Large intestine (tissue), 3 donors: ENCODE measurements at regions not wholly inside any gene's neighbourhood (a gene's known extent, or its start where the extent isn't known, plus 50 kb on each side); places are given as distances from the start of the nearest gene placed in this dataset.
"Not testable (repeated sequence)": the region's sequence is repeated elsewhere in the genome, so short reads cannot be mapped to it uniquely, and the experiment has no call there.

Experiments
- DNase-seq, 2 donors: peaks; one replicate each; pipeline versions ENCODE4 v3.0.0 to v3.0.0-alpha.2; 2013
- H3K27ac ChIP-seq: one replicate; pipeline ENCODE4 v1.5.1; 2013; ENCODE audit warnings: low read length
- H3K27me3 ChIP-seq: 2 replicates; pipeline ENCODE4 v1.6.1; 2013; ENCODE audit warnings: low read length; ENCODE audit not compliant: control insufficient read depth, insufficient read depth
- H3K36me3 ChIP-seq: 2 replicates; pipeline ENCODE4 v1.6.1; 2013; ENCODE audit warnings: low read length; ENCODE audit not compliant: control insufficient read depth, insufficient read depth
- H3K4me1 ChIP-seq: one replicate; pipeline ENCODE4 v1.6.1; 2013; ENCODE audit warnings: low read length; ENCODE audit not compliant: control insufficient read depth, insufficient read depth
- H3K4me3 ChIP-seq: one replicate; pipeline ENCODE4 v1.5.1; 2013; ENCODE audit warnings: low read length
- H3K9me3 ChIP-seq: one replicate; pipeline ENCODE4 v1.6.1; 2013; ENCODE audit warnings: mild to moderate bottlenecking, low read depth, low read length, moderate library complexity; ENCODE audit not compliant: control insufficient read depth
- WGBS: methylation state at CpG from one replicate; pipeline ENCODE4 v1.1.5; 2013; ENCODE audit warnings: low lambda C conversion rate; ENCODE audit not compliant: insufficient coverage; 5-methylcytosine and 5-hydroxymethylcytosine counted together

- H3K4me3 ChIP-seq, result no peak overlapping the region
- no peaks in the 10 kb centered on the region for H3K9me3 ChIP-seq
- no peaks in the 10 kb centered on the region for H3K27me3 ChIP-seq
- no peaks in the 10 kb centered on the region for H3K4me1 ChIP-seq
- no peak overlapping the region for H3K27ac ChIP-seq
- no peak for DNase-seq
- WGBS, result 67% methylated on average over 1 of the region's 13 CpGs
- no peaks in the 10 kb centered on the region for H3K36me3 ChIP-seq
Measured at GRCh38 chr14:48193893-48194292, 518.5 kb upstream of the MDGA2 start.

DNA sequence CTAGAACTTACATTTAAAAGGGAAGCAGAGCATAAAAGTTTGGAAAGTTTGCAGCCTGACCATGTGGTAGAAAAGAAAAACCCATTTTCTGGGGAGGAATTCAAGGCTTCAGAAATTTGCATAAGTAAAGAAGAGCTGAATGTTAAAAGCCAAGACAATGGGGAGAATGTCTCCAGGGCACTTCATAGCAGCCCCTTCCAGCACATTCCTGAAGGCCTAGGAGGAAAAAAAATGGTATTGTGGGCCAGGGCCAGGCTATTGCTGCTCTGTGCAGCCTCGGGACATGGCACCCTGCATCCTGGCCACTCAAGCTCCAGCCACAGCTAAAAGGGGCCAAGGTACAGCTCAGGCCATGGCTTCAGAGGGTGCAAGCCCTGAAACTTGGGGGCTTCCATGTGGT, 474.2 kb upstream of the MDGA2 start:
- WGBS, result no CpG with 5 or more reads among the region's 1 CpG
- H3K4me1 ChIP-seq, DNase-seq, H3K4me3 ChIP-seq, H3K36me3 ChIP-seq, H3K27ac ChIP-seq, H3K9me3 ChIP-seq, H3K27me3 ChIP-seq: not testable (repeated sequence)

DNA sequence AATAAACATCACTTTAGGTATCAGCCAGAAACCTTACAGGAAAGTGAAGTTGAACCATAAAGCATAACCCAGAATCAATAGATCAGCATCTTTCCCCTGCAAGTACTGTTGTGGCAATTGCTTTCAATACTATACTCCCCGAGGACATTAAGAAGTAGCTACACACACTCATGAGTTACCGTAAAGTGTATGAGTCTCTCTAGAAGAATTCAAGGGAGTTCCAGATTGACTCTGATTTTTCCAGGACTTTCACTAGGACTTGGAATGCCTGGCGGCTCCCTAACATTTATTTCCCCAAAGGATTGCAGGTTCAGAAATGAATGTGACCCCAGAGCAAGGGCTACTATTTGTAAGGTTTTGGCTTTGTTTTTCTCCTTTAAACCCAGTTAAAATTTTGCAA, 465.4 kb upstream of the MDGA2 start:
- Histone ChIP-seq H3K27me3 (no peaks in the 10 kb centered on the region), H3K27ac (no peak overlapping the region), H3K36me3 (no peaks in the 10 kb centered on the region), H3K4me1 (no peaks in the 10 kb centered on the region), H3K9me3 (no peaks in the 10 kb centered on the region), H3K4me3 (no peak overlapping the region)
- no peak for DNase-seq
- WGBS, result no CpG with 5 or more reads among the region's 3 CpGs

GRCh38 chr14:48129472-48129871, 454.1 kb upstream of the MDGA2 start:
- DNase-seq, result no peak
- H3K27me3 ChIP-seq, result no peaks in the 10 kb centered on the region
- no peak overlapping the region for H3K27ac ChIP-seq
- no peaks in the 10 kb centered on the region for H3K4me1 ChIP-seq
- no peak overlapping the region for H3K4me3 ChIP-seq
- H3K36me3 ChIP-seq, result no peaks in the 10 kb centered on the region
- no peaks in the 10 kb centered on the region for H3K9me3 ChIP-seq

GRCh38 chr14:48127674-48128073, 452.3 kb upstream of the MDGA2 start:
- H3K9me3 ChIP-seq, result no peaks in the 10 kb centered on the region
- H3K27me3 ChIP-seq, result no peaks in the 10 kb centered on the region
- H3K27ac ChIP-seq, result no peak overlapping the region
- no peaks in the 10 kb centered on the region for H3K36me3 ChIP-seq
- H3K4me3 ChIP-seq, result no peak overlapping the region
- DNase-seq, result no peak
- WGBS, result 71% methylated on average over 2 of the region's 5 CpGs
- H3K4me1 ChIP-seq, result no peaks in the 10 kb centered on the region

DNA sequence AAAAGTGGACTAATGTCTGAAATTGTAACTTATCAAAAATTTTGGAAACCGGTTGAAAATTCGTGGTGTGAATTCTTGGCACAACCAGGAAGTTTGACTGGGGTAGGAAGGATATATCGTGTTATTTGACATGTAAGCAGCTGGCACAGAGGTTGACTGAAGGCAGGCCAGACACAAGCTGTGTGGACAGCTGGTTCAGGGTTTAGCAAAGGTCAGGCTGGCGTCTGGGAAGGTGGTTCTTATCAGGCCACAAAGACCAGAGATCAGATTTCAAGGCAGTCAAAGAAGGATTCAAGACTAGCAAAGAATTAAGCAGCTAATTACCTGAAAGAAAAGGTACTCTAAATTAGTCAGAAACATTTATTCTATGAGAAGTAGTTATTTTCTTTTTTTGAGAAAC, 450.2 kb upstream of the MDGA2 start:
- H3K27ac ChIP-seq, result no peak overlapping the region
- WGBS, result 40% methylated on average over 1 of the region's 4 CpGs
- H3K4me3 ChIP-seq, result no peak overlapping the region
- H3K9me3 ChIP-seq, result no peaks in the 10 kb centered on the region
- no peaks in the 10 kb centered on the region for H3K27me3 ChIP-seq
- no peaks in the 10 kb centered on the region for H3K36me3 ChIP-seq
- H3K4me1 ChIP-seq, result no peaks in the 10 kb centered on the region
- no peak for DNase-seq

- Histone ChIP-seq H3K27me3 (no peaks in the 10 kb centered on the region), H3K9me3 (no peaks in the 10 kb centered on the region), H3K4me3 (no peak overlapping the region), H3K4me1 (no peaks in the 10 kb centered on the region), H3K27ac (no peak overlapping the region), H3K36me3 (no peaks in the 10 kb centered on the region)
- DNase-seq, result no peak
- WGBS, result 74% methylated on average over 5 of the region's 6 CpGs
Measured at GRCh38 chr14:48113713-48114112, 438.3 kb upstream of the MDGA2 start.

GRCh38 chr14:48111151-48111550, 435.7 kb upstream of the MDGA2 start:
- Histone ChIP-seq H3K4me1 (no peaks in the 10 kb centered on the region), H3K9me3 (no peaks in the 10 kb centered on the region), H3K4me3 (no peak overlapping the region), H3K36me3 (no peaks in the 10 kb centered on the region), H3K27ac (no peak overlapping the region), H3K27me3 (no peaks in the 10 kb centered on the region)
- no peak for DNase-seq
- 100% methylated on average over 1 of the region's 3 CpGs for WGBS

GRCh38 chr14:48107646-48108045, 432.2 kb upstream of the MDGA2 start:
- no peaks in the 10 kb centered on the region for H3K4me1 ChIP-seq
- no peak for DNase-seq
- no peak overlapping the region for H3K27ac ChIP-seq
- no peaks in the 10 kb centered on the region for H3K36me3 ChIP-seq
- no peaks in the 10 kb centered on the region for H3K9me3 ChIP-seq
- WGBS, result no CpG with 5 or more reads among the region's 1 CpG
- no peak overlapping the region for H3K4me3 ChIP-seq
- no peaks in the 10 kb centered on the region for H3K27me3 ChIP-seq

DNA sequence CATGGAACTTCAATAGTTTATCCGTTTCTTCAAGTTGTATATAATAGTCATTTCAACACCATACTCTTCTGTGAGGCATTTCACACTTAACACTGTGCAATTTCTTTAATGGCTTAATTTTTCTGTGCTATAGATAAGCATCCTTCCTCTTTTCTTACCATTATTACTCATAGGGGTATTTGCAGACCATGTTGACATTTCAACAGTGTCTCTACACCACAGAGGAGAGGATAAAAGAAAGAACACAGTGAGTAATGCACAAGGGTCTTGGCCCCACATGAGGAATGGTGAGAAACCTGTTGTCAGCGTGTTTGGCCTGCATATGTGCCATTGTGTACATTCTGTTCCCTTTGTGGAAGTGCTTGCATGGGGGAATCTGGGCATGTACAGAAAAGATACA, 421.5 kb upstream of the MDGA2 start:
- 100% methylated on average over 1 of the region's 2 CpGs for WGBS
- no peaks in the 10 kb centered on the region for H3K9me3 ChIP-seq
- H3K4me1 ChIP-seq, result no peaks in the 10 kb centered on the region
- DNase-seq, result no peak
- H3K27ac ChIP-seq, result no peak overlapping the region
- H3K4me3 ChIP-seq, result no peak overlapping the region
- H3K36me3 ChIP-seq, result no peaks in the 10 kb centered on the region
- H3K27me3 ChIP-seq, result no peaks in the 10 kb centered on the region

- DNase-seq, result no peak
- Histone ChIP-seq H3K4me3 (no peak overlapping the region), H3K36me3 (no peaks in the 10 kb centered on the region), H3K4me1 (no peaks in the 10 kb centered on the region), H3K27me3 (no peaks in the 10 kb centered on the region), H3K27ac (no peak overlapping the region), H3K9me3 (no peaks in the 10 kb centered on the region)
- no CpG with 5 or more reads among the region's 1 CpG for WGBS
Measured at GRCh38 chr14:48086516-48086915, 411.1 kb upstream of the MDGA2 start.
